NCI-H2171 (cell line): ENCODE measurements at regions not wholly inside any gene's neighbourhood (a gene's known extent, or its start where the extent isn't known, plus 50 kb on each side); places are given as distances from the start of the nearest gene placed in this dataset.

Source experiments
- DNase-seq: peaks from one replicate; lab custom pipeline; 2025; lab: John Stamatoyannopoulos, UW

GRCh38 chr1:229093609-229094336, 177.1 kb upstream of the RAB4A start:
- DNase-seq = no peak

GRCh38 chr1:229094476-229095311, 176.2 kb upstream of the RAB4A start:
- DNase-seq = no peak

GRCh38 chr1:229095325-229095724, 175.6 kb upstream of the RAB4A start:
- no peak for DNase-seq

GRCh38 chr1:229097356-229097755, 173.6 kb upstream of the RAB4A start:
- DNase-seq = no peak

GRCh38 chr1:229098361-229098760, 172.6 kb upstream of the RAB4A start:
- no peak for DNase-seq

- DNase-seq = no peak
Measured at GRCh38 chr1:229098903-229099578, 171.9 kb upstream of the RAB4A start.

- DNase-seq = no peak
Measured at GRCh38 chr1:229101011-229101871, 169.7 kb upstream of the RAB4A start.

- no peak for DNase-seq
Measured at GRCh38 chr1:229102741-229103391, 168.0 kb upstream of the RAB4A start.

- DNase-seq = no peak
Measured at GRCh38 chr1:229104654-229105053, 166.3 kb upstream of the RAB4A start.

- DNase-seq = no peak
Measured at GRCh38 chr1:229105109-229105508, 165.8 kb upstream of the RAB4A start.

- DNase-seq = no peak
Measured at GRCh38 chr1:229105822-229106525, 164.9 kb upstream of the RAB4A start.

GRCh38 chr1:229106526-229107125, 164.3 kb upstream of the RAB4A start:
- peak; percentile 48 for DNase-seq

- DNase-seq = peak; percentile 12
Measured at GRCh38 chr1:229107304-229107815, 163.6 kb upstream of the RAB4A start.

- no peak for DNase-seq
Measured at GRCh38 chr1:229107972-229108371, 162.9 kb upstream of the RAB4A start.

- no peak for DNase-seq
Measured at GRCh38 chr1:229108598-229109201, 162.2 kb upstream of the RAB4A start.

GRCh38 chr1:229109320-229109761, 161.6 kb upstream of the RAB4A start:
- no peak for DNase-seq

- no peak for DNase-seq
Measured at GRCh38 chr1:229110986-229111385, 159.9 kb upstream of the RAB4A start.

GRCh38 chr1:229111703-229112319, 159.1 kb upstream of the RAB4A start:
- DNase-seq = no peak
